Parathyroid adenoma (tissue), 2 donors: ENCODE measurements at regions not wholly inside any gene's neighbourhood (a gene's known extent, or its start where the extent isn't known, plus 50 kb on each side); places are given as distances from the start of the nearest gene placed in this dataset.

Experiments
- H2AFZ ChIP-seq: fragments of 300-600 bp; sonication (generic); one replicate; pipeline ENCODE4 v1.7.0; 2017; ENCODE audit warnings: antibody characterized with exemption, mild to moderate bottlenecking
- H3K27ac ChIP-seq: fragments of 300-600 bp; sonication (generic); one replicate; pipeline ENCODE4 v1.7.0; 2017
- H3K27me3 ChIP-seq: fragments of 300-600 bp; sonication (generic); one replicate; pipeline ENCODE4 v1.7.0; 2017; ENCODE audit warnings: low read length; ENCODE audit not compliant: control insufficient read depth, insufficient read depth
- H3K36me3 ChIP-seq: fragments of 300-600 bp; sonication (generic); one replicate; pipeline ENCODE4 v1.7.0; 2017; ENCODE audit warnings: low read length; ENCODE audit not compliant: control insufficient read depth, insufficient read depth
- H3K4me1 ChIP-seq: fragments of 300-600 bp; sonication (generic); one replicate; pipeline ENCODE4 v1.7.0; 2017; ENCODE audit warnings: control low read depth
- H3K4me2 ChIP-seq: fragments of 300-600 bp; sonication (generic); one replicate; pipeline ENCODE4 v1.7.0; 2017; ENCODE audit warnings: low read length
- H3K4me3 ChIP-seq: fragments of 300-600 bp; sonication (generic); one replicate; pipeline ENCODE4 v1.7.0; 2017; ENCODE audit warnings: low read depth, low read length
- H3K79me2 ChIP-seq: fragments of 300-600 bp; sonication (generic); one replicate; pipeline ENCODE4 v1.7.0; 2017; ENCODE audit warnings: control low read depth
- H3K9ac ChIP-seq: fragments of 300-600 bp; sonication (generic); one replicate; pipeline ENCODE4 v1.7.0; 2017; ENCODE audit warnings: mild to moderate bottlenecking
- H3K9me3 ChIP-seq: fragments of 300-600 bp; sonication (generic); one replicate; pipeline ENCODE4 v1.7.0; 2017; ENCODE audit warnings: low read length; ENCODE audit not compliant: control insufficient read depth
- CTCF ChIP-seq: fragments of 300-600 bp; sonication (generic); IDR thresholded peaks from one replicate; pipeline ENCODE4 v1.7.0; 2017; ENCODE audit warnings: antibody characterized with exemption, mild to moderate bottlenecking
- donor health status: primary hyperparathyroidism.

- no peaks in the 10 kb centered on the region for H3K9me3 ChIP-seq
- H3K9ac ChIP-seq, result no peak overlapping the region
- H2AFZ ChIP-seq, result no peak overlapping the region
- no peaks in the 10 kb centered on the region for H3K79me2 ChIP-seq
- no peaks in the 10 kb centered on the region for H3K4me1 ChIP-seq
- H3K4me3 ChIP-seq, result no peak overlapping the region
- H3K27ac ChIP-seq, result no peak overlapping the region
- no peak overlapping the region for H3K4me2 ChIP-seq
- no peak for TF ChIP-seq CTCF
- no peaks in the 10 kb centered on the region for H3K36me3 ChIP-seq
- H3K27me3 ChIP-seq, result no peaks in the 10 kb centered on the region
These were observed 143.0 kb downstream of the TTLL2 start for GRCh38 chr6:167467793-167468431.

DNA sequence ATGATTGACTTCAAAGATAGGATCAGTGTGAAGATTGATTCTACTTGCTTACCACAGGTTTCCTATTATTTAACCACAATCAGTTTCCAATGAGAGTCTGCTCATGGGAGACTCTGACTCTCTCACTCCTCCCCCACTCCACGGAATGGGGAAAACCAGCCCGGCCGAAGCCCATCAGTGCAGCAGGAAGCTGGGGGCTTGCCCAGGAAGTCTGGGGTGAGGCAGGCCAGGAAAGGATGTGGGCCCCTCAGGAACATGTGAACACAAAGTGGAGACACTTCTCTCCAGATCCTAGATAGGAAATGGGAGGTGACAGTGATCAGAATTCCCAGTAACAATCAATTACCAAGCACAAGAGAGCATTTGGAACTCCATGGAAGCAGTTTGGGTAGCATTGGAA, 144.2 kb downstream of the TTLL2 start:
- Histone ChIP-seq H3K9ac (no peak overlapping the region), H2AFZ (no peak overlapping the region), H3K9me3 (no peaks in the 10 kb centered on the region), H3K4me1 (no peaks in the 10 kb centered on the region), H3K4me2 (no peak overlapping the region), H3K27me3 (no peaks in the 10 kb centered on the region), H3K27ac (no peak overlapping the region), H3K36me3 (no peaks in the 10 kb centered on the region), H3K79me2 (no peaks in the 10 kb centered on the region), H3K4me3 (no peak overlapping the region)
- TF ChIP-seq CTCF, result no peak

DNA sequence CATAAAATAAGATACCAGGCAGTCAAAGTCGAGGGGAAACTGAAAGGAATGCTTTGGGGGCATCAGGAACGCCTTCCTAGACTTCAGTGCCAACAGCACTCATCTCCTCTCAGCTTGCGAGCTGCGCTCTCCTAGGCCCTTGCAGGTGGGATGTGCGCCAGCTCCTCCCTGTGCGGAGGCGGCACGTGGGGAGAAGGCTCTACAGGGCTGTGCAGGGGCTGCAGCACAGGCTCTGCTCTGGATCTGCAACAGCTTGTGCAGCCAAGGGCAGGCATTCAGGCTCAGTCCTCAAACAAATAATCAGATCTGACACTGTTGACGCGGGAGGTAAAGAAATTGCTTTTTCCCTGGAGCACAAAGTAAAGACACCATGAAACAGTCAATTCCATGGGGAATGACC, 144.8 kb downstream of the TTLL2 start:
- Histone ChIP-seq H3K9ac (no peak overlapping the region), H2AFZ (no peak overlapping the region), H3K27me3 (no peaks in the 10 kb centered on the region), H3K9me3 (no peaks in the 10 kb centered on the region), H3K36me3 (no peaks in the 10 kb centered on the region), H3K79me2 (no peaks in the 10 kb centered on the region), H3K4me2 (no peak overlapping the region), H3K27ac (no peak overlapping the region), H3K4me3 (no peak overlapping the region), H3K4me1 (no peaks in the 10 kb centered on the region)
- TF ChIP-seq CTCF, result no peak

GRCh38 chr6:167470101-167470835, 145.4 kb downstream of the TTLL2 start:
- Histone ChIP-seq H3K36me3 (no peaks in the 10 kb centered on the region), H3K27ac (no peak overlapping the region), H3K4me1 (no peaks in the 10 kb centered on the region), H3K4me2 (no peak overlapping the region), H2AFZ (no peak overlapping the region), H3K27me3 (no peaks in the 10 kb centered on the region), H3K9me3 (no peaks in the 10 kb centered on the region), H3K4me3 (no peak overlapping the region), H3K9ac (no peak overlapping the region), H3K79me2 (no peaks in the 10 kb centered on the region)
- TF ChIP-seq CTCF, result no peak
